HG02642 (cell line): ENCODE measurements at regions not wholly inside any gene's neighbourhood (a gene's known extent, or its start where the extent isn't known, plus 50 kb on each side); places are given as distances from the start of the nearest gene placed in this dataset.

Source experiments
- ATAC-seq: cut with Tn5 transposase; IDR thresholded peaks from one replicate; pipeline ENCODE4 v1.9.1; 2021; ENCODE audit warnings: mild to moderate bottlenecking; ENCODE audit not compliant: unreplicated experiment, poor library complexity

DNA sequence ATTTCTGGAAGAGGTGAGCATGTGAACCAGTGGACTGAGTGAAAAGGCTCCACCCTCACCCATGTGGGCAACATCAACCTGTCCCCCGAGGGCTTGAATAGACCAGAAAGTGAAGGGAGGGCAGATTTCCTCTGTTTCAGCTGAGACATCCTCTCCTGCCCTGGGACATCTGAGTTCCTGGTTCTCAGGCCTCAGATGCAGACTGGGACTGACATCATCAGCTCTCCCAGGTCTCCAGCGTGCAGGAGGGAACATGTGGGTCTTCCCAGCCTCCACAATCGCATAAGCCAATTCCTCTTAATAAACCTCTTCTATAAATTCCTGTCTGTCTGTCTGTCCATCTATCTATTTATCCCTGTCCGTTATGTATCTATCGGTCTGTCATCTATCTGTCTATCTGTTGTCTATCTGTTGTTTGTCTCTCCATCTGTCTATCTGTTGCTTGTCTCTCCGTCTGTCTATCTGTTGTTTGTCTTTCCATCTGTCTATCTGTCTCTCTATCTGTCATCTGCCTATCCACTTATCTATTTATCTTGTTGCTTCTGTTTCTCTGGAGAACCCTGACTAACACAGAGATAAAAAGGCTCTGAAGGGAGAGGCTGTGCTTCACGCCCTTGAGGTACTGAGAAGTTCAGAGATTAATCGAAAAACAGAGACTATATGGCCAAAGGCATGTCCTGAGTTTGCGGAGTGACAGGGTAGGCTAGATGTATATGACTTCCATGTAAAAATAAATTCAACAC is 140.3 kb upstream of the PFKP start:
- ATAC-seq = no peak

DNA sequence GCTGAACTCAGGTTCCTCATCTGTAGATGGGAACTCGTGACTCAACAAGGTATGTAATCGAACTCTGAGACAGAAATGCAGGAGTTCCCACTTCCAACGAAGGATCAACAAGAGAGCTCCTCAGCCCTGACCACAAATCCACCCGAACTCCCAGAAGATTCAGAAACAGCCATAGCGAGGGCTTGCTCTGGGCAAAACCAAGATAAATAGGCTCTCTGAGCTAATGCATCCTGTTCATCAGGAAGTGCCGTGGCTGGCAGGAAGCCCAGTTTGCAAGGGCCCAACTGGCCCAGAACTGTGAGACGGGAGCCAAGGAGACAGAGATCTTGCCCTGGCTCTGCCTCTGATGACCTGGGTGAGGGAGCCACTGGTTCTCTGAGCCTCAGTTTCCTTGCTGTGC is 141.7 kb upstream of the PFKP start:
- no peak for ATAC-seq

DNA sequence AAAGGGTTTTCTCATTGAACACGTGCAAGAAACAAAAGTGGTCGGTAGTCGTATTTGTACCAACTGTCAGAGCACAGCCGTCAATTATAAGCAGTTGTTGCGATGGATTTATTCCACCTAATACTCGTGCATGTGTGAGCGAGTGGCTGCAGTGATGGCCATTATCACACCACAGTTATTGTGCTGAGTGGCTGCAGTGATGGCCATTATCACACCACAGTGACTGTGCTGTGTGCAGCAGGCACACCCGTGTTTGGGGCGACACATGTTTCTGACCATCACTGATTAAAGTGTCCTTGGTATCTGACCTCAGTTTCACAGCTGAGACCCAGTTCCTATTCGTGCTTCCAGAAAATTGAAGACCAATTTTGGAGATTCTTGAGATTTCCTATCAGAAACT is 142.9 kb upstream of the PFKP start:
- ATAC-seq = no peak

DNA sequence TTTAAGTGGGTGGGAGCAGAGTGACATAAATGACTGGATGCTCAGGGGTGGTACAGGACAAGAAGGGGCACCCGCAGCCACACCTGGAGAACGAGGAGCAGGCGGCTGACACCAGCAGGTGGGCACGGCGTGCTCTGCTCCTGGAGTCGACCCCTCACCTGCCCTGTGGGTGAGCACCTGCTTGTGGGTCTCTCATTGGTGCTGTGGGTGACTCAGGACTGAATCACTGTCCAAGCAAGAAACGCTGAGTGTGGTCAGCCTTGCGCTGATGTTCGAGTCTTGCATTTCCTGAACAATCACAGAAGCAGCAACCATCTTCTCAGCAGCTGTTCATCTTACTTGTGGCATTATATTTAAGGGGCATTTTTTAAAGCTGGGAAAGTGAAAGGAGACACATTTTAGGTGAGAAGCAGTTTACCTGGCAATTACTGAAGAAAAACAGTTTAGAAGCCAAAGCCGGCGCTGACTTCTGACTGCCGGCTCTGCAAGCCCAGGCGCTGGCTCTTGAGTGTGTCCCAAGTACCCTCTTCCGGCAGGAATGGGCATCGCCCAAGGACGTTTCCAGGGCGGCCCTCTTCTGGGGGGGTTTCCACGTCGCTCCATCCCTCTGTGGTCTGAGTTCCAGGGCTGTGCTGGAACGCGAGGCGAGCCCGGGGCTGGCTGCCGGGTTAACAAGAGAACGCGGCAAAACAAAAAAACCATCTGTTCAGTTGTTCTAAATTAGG is 145.2 kb upstream of the PFKP start:
- no peak for ATAC-seq

DNA sequence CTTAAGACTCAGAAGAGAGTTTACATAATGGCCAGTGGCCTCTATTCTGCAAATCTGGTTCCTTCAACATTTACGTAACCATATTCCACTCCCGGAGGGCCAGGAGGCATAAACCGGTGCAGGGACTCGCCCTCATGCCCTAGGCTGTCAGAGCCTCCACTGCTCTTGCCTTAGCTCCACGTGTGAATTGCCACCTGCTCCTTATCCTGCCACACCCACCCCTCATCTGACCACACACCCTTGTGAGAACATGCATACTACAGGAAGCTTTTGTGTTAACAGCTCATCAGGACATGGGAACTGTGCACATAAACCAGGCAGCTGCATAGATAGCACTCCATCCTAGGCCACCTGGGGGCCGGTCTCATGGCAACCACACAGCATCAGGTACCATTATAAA is 146.7 kb upstream of the PFKP start:
- no peak for ATAC-seq

DNA sequence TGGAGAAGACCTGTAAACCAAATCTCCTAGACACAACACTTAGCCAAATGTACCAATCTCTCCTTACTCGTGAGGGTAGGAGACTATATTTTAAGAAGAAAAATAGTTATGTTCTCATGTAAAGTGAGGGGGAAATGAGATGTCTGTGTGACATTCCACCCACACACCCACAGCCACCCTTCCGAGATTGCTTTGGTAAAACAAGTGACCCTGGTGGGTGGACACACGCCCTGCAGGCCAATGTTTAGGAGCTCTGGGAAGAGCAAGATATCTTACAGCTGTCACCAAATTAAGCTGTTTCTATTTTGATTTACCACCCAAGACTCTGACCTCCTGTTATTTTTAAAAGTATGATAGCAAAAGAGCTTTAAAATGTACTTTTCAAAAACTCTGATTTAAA is 147.2 kb upstream of the PFKP start:
- no peak for ATAC-seq

DNA sequence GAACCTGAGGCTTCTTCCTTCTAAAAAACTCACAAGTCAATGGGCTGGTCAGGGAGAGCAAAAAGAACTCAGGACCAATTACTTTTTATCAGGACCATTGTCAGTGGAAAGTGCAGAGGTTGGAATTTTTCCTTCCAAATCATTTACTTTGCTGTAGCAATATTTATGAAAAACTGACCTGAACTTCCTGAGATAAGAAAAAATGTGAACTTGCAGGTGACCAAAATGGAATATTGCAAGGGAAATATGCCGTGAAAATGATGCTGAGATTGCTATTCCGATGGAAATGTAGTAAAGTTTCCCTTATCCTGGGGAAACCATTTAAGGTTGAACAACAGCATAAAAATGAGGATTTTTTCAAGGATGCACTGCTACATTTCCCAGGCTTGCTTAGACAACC is 148.3 kb upstream of the PFKP start:
- no peak for ATAC-seq

DNA sequence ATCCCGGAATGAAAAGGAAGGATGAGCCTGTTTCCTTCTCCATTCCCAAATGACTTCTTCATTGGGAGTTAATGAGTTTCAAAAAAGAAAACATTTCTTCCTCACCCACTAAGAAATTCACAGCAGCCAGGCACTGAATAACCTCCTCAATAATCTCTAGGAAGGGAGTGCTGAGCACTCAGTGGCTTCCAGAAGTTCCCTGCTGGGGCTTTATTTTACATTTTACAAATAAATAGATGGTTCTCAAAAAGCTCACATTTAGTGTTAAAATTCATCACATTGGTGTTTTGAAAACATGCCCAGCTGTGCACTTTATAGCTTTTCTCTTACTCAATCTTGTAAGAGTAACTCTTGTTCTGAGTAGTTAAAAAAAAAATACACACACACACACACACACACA is 148.9 kb upstream of the PFKP start:
- ATAC-seq = no peak

DNA sequence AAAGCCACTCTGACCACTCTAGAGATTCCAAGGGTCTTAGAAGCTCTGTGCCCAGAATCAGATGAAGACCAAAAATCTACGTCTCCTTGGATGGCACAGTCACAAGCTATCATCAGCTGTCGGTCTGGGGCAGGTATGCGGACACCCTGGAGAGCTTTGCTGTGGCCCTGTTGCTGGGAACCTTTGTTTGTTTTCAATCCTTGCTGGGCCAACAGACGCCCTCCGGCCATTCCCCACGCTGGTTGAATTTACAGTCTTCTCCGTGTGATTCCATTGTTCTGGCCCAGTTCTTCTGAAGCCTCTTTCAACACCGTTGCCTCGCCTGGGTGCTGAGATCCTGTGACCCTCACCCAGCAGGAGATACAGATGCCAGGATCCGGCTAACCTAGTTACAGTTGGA is 149.4 kb upstream of the PFKP start:
- ATAC-seq = no peak

DNA sequence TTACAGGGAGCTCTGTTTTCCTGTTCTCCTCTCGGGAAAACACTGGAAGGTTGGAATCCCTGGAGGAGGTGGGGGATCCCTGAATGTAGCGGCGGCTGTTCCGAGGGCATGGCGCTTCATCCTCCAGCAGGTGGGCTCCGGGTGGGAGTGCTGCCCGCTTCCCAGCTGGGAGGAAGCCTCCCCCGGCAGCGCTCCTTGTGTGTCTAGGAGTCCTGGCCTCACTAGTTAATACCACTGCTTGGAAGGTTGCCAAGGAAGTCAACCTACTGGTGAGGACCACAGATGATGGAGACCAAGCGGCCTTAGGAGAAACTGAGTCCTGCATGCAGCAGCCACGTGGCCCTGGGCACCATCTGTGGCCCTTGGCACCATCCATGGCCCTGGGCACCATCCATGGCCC is 151.9 kb upstream of the PFKP start:
- no peak for ATAC-seq

DNA sequence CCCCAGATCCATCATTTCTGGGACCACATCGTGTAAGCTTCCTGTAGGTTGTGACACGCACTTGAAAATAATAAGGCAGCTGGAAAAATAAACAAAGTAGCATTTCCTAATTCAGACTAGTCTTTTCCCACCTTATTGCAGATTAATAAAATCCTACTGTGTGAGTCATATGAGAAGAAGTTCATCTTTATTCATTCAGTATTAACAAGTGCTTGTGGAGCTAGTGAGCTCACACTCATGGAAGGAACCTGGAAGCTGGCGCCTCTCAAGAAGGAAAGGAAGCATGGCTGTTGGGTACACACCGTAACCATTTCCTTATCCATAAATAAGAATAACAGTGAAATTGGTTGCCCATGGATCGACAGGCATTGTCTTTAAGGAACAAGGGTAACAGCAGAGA is 152.6 kb upstream of the PFKP start:
- ATAC-seq = no peak

DNA sequence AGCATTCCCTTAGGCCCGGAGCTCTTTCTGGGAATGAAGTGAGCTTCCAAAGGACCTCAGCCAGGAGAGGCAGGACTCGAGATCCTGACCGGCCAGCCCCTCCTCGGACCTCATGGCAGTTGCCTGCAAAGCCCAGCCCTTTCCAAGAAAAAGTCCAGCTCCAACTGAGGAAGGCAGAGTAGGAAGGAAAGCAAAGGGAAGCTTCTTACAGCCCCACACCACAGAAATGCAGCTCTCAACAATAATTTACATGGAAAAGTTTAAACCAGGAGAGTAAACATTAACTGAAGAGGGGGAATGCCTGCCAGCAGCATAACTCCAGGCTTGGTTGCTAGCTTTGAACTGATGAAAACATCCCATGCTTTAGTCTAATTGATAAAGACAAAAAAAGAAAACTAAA is 153.9 kb upstream of the PFKP start:
- ATAC-seq = no peak

DNA sequence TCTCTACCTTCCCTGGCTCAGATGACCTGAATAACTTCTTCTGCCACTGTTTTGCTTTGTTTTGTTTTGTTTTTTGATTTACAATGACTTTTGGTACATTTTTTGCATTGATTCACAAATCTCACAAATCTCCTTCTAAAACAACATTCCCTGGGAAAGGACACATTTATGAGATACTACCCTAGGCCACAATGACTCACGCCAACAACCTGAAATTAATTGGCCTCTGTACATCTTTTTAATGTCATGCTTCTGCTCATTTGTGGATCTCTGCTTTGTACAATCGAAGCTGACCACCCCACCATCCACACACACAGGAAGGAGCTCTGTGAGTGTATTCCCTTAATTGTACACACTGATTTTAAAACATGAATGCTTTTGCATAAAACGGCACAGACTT is 156.7 kb upstream of the PFKP start:
- no peak for ATAC-seq

DNA sequence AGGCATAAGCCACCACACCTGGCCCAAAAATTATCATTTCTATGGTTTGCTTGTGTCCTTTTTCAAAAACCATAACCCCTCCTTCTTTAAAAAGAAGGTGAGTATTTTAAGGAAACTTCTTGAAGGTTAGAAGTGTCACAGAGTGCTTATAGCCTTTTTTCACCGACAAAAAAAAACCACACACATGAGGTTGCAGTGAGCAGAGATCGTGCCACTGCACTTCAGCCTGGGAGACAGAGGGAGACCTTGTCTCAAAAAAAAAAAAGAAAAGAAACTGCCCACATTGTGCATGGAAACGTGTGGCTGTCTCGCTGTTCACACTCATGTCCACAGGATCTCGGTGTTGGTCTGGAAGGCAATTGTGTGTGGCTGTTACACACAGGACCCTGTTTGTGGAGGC is 157.4 kb upstream of the PFKP start:
- ATAC-seq = no peak

DNA sequence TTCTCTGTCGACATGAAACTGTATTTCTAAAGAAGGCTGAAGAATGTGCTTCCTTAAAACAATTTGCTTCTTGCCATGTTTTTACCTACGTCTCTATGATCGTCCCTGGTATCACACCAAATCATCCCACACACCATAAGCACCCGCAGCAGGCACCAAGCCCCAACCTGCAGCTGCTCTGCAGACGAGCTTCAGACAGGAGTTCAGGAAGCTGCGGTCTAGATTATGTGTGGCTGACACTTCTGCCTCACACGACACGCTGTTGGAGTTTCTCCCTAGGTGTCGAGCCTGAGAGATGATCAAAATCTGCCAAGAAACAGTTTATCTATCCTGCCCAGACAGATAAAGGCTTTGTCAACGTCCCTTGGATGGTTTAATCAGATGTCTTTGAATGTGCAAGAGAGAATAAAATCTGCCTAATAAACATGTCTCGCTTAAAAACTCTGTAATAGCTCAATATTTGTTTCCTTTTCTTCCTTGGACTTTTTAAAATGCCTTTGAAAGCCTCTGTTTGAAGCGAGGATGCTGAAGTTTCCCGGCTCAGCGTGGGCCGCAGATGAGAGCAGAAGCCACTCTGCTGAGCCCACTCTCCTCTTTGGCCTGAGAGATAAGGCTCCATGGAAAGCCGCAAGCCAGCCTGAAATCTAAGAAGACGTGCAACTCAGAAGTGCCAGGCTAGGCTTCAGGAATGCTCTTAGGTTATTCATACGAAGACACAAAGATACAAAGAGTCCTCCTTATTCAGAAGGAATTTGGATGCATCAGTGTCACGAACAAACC is 158.3 kb upstream of the PFKP start:
- ATAC-seq = no peak

DNA sequence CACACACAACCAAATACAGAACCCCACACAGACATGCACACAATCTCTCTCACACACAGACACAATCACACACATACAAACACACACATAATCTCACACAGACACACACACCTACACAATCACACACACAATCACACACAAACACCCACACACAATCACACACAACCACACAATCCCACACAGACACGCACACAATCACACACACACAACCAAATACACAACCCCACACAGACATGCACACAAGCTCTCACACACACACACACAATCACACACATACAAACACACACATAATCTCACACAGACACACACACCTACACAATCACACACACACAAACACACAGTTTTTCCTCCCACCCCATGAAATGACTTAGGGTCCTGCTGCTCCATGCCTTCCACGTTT is 160.4 kb upstream of the PFKP start:
- ATAC-seq = no peak

DNA sequence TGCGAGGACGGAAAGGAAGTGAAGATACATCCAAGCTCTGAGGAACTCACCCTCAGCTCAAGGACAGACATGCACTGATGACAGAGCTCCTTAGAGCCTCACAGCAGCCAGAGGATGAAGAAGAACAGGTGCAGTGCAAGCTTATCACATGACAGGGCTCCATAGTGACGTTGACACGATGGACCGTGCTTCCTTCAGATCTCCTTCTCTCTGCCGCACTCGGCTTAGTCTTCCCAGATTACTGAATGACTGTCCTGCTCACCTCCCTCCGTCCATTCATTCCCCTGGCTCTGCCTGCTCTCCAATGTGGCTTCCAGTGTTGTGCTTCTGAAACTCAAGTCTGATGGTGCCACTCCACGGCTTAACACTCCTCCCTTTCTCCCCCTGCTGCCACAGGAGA is 161.5 kb upstream of the PFKP start:
- ATAC-seq = no peak

DNA sequence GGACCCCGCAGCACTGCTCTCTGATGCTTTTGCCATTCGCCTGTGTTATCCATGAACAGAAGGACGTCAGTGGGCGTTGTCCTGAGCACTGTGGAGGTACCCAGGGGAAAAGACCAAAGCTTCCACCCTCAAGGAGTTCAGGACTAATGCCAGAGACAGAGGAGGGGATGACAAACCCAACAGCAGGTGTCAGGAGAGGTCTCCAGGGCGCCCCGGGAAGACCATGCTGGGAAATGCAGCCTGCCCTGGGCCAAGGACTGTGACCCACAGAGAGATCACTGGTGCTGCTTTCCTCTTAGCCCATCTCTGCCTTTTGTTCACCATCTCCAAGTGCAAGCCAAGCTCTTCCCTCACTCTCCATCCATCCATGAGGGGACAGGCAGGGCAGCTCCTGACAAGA is 166.8 kb upstream of the PFKP start:
- ATAC-seq = no peak

DNA sequence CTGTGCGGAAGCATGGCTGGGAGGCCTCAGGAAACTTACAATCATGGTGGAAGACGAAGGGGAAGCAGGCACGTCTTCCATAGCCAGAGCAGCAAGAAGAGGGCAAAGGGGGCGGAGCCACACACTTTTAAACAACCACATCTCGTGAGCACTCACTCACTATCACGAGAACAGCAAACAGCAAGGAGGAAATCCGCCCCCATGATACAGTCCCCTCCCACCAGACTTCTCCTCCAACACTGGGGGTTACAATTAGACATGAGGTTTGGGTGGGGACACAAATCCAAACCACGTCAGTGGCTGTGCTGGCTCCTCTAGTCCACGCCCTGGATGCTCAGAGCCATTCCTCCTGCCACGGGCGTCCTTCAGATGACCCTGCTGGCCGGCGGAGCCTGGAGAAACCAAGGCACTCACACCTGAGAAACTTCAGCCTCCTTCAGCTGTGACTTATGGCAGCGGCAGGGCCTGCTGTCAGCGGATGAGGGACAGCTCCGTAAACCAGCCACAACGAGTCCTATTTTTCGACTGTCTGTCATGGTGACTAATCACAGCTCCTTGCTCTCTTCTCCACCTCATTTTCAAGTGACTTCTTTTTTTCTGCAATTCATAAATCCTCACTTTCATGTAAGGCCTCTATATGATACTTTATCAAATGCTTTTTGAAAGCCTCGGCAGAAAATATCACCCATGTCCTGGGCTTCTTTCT is 167.9 kb upstream of the PFKP start:
- no peak for ATAC-seq

DNA sequence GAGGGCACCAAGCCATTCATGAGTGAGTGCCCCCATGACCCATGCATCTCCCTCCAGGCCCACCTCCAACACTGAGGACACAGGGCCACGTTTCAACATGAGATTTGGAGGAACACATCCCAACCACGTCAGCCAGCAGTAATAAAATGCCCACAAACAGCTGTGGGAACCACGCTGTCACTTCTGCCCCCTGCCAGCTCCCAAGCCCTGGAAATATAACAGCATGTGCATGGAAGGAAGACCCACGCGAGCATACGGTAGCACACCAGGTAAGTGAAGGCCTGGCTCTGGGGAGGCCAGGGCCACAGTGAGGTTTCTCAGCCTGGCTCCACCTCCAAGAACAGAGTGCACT is 168.9 kb upstream of the PFKP start:
- no peak for ATAC-seq
